ENCODE measurements at regions not wholly inside any gene's neighbourhood (a gene's known extent, or its start where the extent isn't known, plus 50 kb on each side); places are given as distances from the start of the nearest gene placed in this dataset.

DNA sequence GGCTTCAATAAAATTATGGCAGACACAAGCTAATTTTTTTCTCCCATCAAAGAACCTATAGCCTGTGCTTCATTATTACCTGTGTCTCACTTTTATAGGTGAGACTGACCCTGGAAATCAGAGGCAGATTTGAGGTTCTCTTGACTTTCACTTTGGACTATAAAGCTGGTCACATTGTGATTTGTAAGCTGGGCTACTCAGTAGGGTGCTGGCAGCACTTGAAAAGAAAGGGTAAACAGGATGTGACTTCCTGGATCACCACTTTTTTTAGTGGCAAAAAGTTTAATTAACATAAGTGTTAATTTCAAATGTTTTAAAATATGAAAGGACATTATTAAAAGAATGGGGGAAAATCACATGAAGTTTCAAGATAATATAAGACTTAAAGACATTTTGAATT lies 50.6 kb upstream of the GATB start:
- TF ChIP-seq, protein P1, sequence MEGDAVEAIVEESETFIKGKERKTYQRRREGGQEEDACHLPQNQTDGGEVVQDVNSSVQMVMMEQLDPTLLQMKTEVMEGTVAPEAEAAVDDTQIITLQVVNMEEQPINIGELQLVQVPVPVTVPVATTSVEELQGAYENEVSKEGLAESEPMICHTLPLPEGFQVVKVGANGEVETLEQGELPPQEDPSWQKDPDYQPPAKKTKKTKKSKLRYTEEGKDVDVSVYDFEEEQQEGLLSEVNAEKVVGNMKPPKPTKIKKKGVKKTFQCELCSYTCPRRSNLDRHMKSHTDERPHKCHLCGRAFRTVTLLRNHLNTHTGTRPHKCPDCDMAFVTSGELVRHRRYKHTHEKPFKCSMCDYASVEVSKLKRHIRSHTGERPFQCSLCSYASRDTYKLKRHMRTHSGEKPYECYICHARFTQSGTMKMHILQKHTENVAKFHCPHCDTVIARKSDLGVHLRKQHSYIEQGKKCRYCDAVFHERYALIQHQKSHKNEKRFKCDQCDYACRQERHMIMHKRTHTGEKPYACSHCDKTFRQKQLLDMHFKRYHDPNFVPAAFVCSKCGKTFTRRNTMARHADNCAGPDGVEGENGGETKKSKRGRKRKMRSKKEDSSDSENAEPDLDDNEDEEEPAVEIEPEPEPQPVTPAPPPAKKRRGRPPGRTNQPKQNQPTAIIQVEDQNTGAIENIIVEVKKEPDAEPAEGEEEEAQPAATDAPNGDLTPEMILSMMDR (conservative IDR thresholded peaks at IDR 0.05; ENCODE audit: low read length), result no peak
- TF ChIP-seq EZH2phosphoT487 (IDR thresholded peaks at IDR 0.05; ENCODE audit: borderline replicate concordance, low read depth, low read length), result no peak

All from OCI-LY7 (cell line).